ENCODE measurements at regions not wholly inside any gene's neighbourhood (a gene's known extent, or its start where the extent isn't known, plus 50 kb on each side); places are given as distances from the start of the nearest gene placed in this dataset.
"Not testable (repeated sequence)": the region's sequence is repeated elsewhere in the genome, so short reads cannot be mapped to it uniquely, and the experiment has no call there.

DNA sequence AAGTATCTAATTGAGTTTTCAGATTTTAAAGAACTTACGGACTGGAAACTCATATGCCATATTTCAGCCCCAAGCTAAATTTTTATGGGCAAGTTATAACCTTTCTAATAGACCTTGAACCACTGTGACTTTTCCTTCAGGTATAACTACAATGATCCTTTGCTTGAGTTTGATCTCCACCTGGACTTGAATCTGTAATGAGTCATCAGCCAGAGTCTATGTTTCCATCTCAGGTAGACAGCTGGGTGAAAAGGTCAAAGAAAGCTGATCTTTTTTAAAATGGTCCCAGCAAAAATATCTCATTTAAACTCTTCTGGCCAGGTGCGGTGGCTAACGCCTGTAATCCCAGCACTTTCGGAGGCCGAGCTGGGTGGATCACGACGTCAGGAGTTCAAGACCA, 88.4 kb upstream of the SGK1 start:
- no peaks in the 10 kb centered on the region for H3K27me3 Mint-ChIP-seq
- no peak overlapping the region for H3K27ac Mint-ChIP-seq
- no peaks in the 10 kb centered on the region for H3K9me3 Mint-ChIP-seq
- H3K4me3 Mint-ChIP-seq, result no peak overlapping the region
- H3K36me3 Mint-ChIP-seq, result no peaks in the 10 kb centered on the region
- no peak for DNase-seq
- H3K4me1 Mint-ChIP-seq, result peaks cover 9% of the 10 kb centered on the region

DNA sequence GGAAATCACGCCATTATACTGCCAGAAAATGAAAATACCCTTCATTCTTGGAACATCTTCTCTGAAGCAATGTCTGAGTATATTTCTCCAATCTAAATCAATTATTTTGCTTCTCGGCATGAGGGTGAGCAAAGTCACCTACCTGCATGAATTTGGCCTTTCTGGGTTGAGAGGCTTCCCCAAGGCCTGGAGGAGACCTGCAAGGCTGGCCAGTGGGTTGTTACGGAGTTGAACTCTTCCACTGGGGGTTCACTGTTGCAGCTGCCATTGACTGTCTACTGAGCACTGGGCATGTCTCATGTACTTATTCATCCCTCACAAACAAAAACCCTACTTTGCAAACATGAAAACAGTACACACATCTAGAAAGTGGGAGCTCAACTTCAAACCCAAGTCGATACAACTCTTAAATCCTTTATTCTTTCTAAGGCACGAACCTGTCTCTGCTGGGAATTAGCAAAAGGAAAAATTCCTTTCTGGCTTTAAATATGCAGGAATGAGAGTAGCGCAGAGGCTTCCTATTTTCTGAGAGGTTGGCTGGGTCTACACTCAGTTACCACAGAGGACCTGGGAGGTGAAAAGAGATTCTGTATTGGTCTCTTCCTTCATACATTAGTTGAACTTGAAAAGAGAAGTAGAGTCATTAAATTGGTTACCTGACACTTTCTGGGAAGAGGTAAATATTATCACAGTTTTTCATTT, 87.6 kb upstream of the SGK1 start:
- no peaks in the 10 kb centered on the region for H3K9me3 Mint-ChIP-seq
- H3K4me3 Mint-ChIP-seq, result no peak overlapping the region
- no peaks in the 10 kb centered on the region for H3K36me3 Mint-ChIP-seq
- peaks cover 9% of the 10 kb centered on the region for H3K4me1 Mint-ChIP-seq
- no peak overlapping the region for H3K27ac Mint-ChIP-seq
- no peak for DNase-seq
- no peaks in the 10 kb centered on the region for H3K27me3 Mint-ChIP-seq

DNA sequence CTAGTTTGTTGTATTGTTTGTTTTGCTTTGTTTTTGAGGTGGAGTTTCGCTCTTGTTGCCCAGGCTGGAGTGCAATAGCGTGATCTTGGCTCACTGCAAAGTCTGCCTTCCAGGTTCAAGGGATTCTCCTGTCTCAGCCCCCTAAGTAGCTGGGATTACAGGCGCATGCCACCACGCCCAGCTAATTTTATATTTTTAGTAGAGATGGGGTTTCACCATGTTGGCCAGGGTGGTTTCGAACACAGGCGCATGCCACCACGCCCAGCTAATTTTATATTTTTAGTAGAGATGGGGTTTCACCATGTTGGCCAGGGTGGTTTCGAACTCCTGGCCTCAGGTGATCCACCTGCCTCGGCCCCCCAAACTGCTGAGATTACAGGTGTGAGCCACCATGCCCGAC, 85.4 kb upstream of the SGK1 start:
- not testable (repeated sequence) for H3K36me3 Mint-ChIP-seq, H3K4me3 Mint-ChIP-seq, H3K27me3 Mint-ChIP-seq, DNase-seq, H3K9me3 Mint-ChIP-seq, H3K27ac Mint-ChIP-seq
- H3K4me1 Mint-ChIP-seq, result peaks cover 12% of the 10 kb centered on the region

DNA sequence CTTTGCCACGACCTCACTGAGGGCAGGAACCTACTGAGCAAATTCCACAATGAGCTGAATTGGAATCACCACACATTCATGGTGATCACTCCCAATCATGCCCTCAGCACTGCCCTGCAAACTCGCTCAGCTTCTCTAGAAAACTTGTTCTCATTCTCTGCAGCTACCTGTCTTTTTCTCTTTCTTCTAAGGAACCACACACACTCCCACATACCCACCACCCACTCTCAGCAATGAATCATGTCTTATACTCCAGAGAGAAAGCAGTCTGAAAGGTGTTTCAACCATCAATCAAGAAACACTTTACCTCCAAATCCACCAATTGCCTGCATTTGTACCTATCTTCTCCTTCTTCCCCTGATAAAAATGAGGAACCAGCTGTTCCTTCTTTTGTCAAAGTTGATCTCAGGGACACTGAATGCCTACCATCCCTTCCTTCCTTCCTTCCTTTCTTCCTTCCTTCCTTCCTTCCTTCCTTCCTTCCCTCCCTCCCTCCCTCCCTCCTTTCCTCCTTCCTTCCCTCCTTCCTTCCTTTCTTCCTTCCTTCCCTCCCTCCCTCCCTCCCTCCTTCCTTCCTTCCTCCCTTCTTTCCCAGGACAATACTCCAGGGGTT, 84.6 kb upstream of the SGK1 start:
- Mint-ChIP-seq H3K27ac (no peak overlapping the region), H3K4me1 (peaks cover 16% of the 10 kb centered on the region), H3K9me3 (no peaks in the 10 kb centered on the region), H3K27me3 (no peaks in the 10 kb centered on the region), H3K4me3 (no peak overlapping the region), H3K36me3 (no peaks in the 10 kb centered on the region)
- no peak for DNase-seq

DNA sequence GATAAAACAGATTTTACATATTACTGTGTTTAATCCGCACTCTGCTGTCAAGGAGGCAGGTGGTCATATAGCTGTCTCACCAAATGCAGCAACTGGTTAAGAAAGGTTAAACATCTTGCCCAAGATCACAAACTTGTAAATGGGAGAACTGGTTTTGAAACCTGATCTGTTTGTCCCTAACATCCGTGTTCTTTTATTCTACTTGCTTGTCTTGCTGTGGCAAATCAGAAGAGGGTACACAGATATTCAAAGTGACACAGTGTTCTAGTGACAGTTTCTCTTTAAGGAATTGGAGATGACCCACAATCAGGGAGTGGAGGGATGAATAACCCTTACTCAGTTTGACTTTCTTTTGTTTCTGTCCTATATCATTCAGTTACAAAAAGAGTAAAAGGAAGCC, 83.0 kb upstream of the SGK1 start:
- no peak for DNase-seq
- Mint-ChIP-seq H3K4me1 (peaks cover 14% of the 10 kb centered on the region), H3K36me3 (no peaks in the 10 kb centered on the region), H3K9me3 (no peaks in the 10 kb centered on the region), H3K27ac (no peak overlapping the region), H3K4me3 (no peak overlapping the region), H3K27me3 (no peaks in the 10 kb centered on the region)

DNA sequence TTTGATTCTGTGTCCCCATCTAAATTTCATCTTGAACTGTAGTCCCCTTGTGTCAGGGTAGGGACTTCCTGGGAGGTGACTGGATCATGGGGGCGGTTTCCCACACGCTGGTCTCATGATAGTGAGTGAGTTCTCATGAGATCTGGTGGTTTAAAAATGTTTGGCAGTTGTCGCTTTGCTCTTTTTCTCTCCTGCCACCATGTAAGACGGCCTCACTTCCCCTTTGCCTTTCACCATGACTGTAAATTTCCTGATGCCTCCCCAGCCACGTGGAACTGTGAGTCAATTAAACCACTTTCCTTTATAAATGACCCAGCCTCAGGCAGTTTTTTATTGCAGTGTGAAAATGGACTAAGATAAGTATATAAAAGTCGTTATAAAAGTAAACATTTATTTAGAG, 80.5 kb upstream of the SGK1 start:
- H3K4me3 Mint-ChIP-seq, result no peak overlapping the region
- H3K27me3 Mint-ChIP-seq, result no peaks in the 10 kb centered on the region
- H3K4me1 Mint-ChIP-seq, result peaks cover 22% of the 10 kb centered on the region
- DNase-seq, result peak; percentile 17
- H3K27ac Mint-ChIP-seq, result peak overlapping the region; percentile 42
- H3K9me3 Mint-ChIP-seq, result no peaks in the 10 kb centered on the region
- no peaks in the 10 kb centered on the region for H3K36me3 Mint-ChIP-seq

DNA sequence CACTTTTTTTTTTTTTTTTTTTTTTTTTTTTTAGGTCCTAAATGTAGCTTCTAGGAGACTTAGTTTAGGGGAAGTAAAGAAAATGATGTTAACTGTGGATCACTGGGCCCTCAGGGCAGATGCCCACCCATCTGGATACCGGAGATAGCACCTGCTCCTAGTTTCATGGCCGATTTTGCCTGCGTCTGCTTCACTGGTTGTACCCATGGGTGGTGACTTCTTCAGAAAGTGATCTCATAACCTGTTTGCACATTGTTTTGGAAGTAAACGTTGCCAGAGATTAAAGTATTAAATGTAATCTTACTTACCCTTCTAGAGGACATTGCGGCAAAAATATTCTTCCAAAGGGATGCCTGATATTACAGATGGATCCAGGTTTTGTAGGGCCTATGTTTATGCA, 79.8 kb upstream of the SGK1 start:
- Mint-ChIP-seq H3K4me1 (peaks cover 22% of the 10 kb centered on the region), H3K27me3 (no peaks in the 10 kb centered on the region), H3K27ac (no peak overlapping the region), H3K4me3 (no peak overlapping the region), H3K36me3 (no peaks in the 10 kb centered on the region), H3K9me3 (no peaks in the 10 kb centered on the region)
- DNase-seq, result no peak

DNA sequence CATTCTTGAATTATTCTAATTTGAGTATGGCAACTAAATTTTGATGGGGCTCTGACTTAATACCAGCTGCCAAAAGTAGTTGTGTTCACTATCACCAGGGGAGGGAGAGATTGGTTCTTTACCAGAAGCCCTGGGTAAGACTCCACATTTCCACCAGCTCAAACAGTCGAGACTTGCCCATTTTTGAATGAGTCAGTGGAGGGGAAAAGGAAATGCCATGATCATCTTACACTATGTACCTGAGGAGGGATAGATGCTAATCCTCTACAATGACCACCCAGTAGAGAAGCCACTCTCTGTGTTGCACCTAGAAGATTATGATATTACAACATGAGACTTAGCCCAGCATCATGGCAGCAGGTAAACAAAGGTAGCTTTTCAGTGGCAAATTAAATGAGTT, 77.0 kb upstream of the SGK1 start:
- Mint-ChIP-seq H3K4me3 (no peak overlapping the region), H3K27ac (no peak overlapping the region), H3K27me3 (no peaks in the 10 kb centered on the region), H3K36me3 (no peaks in the 10 kb centered on the region), H3K4me1 (peaks cover 16% of the 10 kb centered on the region), H3K9me3 (no peaks in the 10 kb centered on the region)
- DNase-seq, result no peak

DNA sequence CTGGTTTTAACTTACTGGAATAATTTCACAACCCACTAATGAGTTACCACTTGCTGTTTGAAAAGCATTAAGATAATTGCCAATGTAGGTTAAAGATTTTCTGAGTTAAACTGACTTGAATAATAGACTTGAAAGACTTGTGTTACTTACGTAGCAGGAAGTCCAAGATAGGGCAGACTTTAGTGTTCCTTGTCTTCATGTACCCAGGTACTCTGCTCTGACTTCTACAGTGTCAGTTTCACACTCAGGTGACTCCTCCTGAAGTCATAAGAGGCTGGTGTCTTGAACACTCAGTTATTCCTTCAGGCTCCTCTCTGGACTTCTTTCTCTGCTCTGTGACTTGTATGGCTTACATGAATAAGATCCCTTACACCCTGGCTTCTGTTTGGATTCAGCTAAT, 76.3 kb upstream of the SGK1 start:
- no peak for DNase-seq
- Mint-ChIP-seq H3K9me3 (no peaks in the 10 kb centered on the region), H3K36me3 (no peaks in the 10 kb centered on the region), H3K4me1 (peaks cover 16% of the 10 kb centered on the region), H3K27ac (no peak overlapping the region), H3K27me3 (no peaks in the 10 kb centered on the region), H3K4me3 (no peak overlapping the region)

DNA sequence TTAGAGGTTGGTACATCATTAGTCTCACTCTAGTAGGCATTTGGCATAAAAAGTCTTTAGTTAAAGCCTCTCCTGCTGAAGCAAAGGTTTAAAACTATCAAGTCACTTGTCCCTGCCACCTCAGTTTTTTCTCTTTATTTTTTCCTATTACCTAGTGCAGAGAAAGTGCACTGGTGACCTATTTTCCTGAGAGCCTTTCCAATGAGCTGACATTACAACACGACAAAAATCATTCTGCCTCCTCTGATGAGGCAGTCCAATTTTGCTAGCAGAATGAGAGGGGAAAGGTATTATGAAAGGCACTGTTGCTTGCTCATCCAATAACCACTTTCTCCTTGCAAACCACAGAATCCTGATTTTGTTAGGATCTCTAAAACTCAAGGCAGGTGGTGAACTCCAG, 73.3 kb upstream of the SGK1 start:
- H3K36me3 Mint-ChIP-seq, result no peaks in the 10 kb centered on the region
- H3K9me3 Mint-ChIP-seq, result peaks cover under 1% of the 10 kb centered on the region
- no peak for DNase-seq
- no peak overlapping the region for H3K4me3 Mint-ChIP-seq
- H3K27me3 Mint-ChIP-seq, result no peaks in the 10 kb centered on the region
- peaks cover 9% of the 10 kb centered on the region for H3K4me1 Mint-ChIP-seq
- H3K27ac Mint-ChIP-seq, result no peak overlapping the region

DNA sequence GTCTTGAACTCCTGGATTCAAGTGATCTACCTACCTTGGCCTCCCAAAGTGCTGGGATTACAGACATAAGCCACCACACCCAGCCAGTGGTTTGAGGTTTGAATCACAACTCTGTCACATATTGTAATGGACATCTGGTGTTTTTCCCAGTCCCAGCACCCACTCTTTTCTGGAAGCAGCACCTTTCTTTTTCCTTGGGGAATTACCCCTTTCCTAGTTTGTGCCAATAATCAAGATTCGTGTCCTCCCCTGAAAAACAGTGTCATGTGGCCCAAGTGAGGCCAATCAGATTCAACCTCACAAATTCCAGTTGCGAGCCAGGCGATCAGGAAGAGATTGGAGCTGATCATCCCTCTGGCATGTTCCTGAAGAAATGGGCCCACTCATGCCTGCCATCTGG, 71.7 kb upstream of the SGK1 start:
- H3K36me3 Mint-ChIP-seq, result peaks cover 2% of the 10 kb centered on the region
- no peak overlapping the region for H3K4me3 Mint-ChIP-seq
- no peaks in the 10 kb centered on the region for H3K27me3 Mint-ChIP-seq
- H3K27ac Mint-ChIP-seq, result no peak overlapping the region
- H3K9me3 Mint-ChIP-seq, result peaks cover 4% of the 10 kb centered on the region
- peaks cover 3% of the 10 kb centered on the region for H3K4me1 Mint-ChIP-seq
- DNase-seq, result no peak

DNA sequence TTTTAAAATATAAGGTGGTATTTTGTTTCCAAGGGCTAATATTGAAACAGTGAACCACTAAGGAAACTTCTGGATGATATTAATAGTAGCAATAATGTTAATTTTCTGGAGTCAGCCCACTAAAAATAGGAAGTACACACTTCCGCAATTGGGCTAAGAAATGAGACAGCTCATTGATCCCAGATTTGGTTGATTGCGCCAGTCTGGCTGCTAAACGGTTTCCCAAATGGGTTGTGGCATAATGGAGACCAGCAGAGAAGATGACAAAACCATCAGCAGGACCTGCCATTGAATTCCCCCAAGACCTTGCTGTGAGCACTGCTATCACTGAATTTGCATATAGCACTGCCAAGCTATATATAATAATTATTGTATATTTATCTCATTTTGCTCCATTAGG, 71.2 kb upstream of the SGK1 start:
- no peaks in the 10 kb centered on the region for H3K27me3 Mint-ChIP-seq
- no peak overlapping the region for H3K27ac Mint-ChIP-seq
- H3K9me3 Mint-ChIP-seq, result peaks cover 4% of the 10 kb centered on the region
- H3K36me3 Mint-ChIP-seq, result peaks cover 2% of the 10 kb centered on the region
- H3K4me1 Mint-ChIP-seq, result no peaks in the 10 kb centered on the region
- H3K4me3 Mint-ChIP-seq, result no peak overlapping the region
- DNase-seq, result no peak

DNA sequence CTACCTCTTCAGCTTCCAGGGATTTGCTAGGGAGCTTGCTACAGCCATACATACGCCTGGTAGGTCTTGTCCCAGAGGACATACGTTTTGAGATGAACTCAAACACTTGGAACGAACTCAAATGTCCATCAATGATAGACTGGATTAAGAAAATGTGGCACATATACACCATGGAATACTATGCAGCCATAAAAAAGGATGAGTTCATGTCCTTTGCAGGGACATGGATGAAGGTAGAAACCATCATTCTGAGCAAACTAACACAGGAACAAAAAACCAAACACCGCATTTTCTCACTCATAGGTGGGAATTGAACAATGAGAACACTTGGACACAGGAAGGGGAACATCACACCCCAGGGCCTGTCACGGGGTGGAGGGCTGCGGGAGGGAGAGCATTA, 68.6 kb upstream of the SGK1 start:
- not testable (repeated sequence) for H3K4me3 Mint-ChIP-seq, H3K4me1 Mint-ChIP-seq, H3K27me3 Mint-ChIP-seq, H3K9me3 Mint-ChIP-seq, H3K36me3 Mint-ChIP-seq, DNase-seq, H3K27ac Mint-ChIP-seq

DNA sequence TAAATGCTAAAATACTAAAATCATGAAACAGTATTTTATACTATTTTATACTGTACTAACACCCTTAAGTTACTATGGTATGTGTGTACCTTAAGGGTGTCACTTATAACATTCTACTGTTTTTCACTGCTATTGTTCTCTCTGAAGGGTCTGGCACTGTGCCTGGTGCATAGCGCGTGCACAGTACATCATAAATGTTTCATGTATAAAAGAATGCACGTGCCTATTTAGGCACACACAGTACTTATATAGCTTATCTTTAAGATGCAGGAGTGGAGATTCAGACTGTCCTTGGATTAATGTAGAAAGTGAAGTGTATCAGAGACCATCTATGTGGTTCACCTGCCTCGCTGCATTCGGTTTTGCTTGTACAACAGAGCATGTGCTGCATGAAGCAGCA, 64.0 kb upstream of the SGK1 start:
- Mint-ChIP-seq H3K4me3 (no peak overlapping the region), H3K27me3 (no peaks in the 10 kb centered on the region), H3K9me3 (peaks cover 6% of the 10 kb centered on the region), H3K36me3 (peaks cover 2% of the 10 kb centered on the region), H3K27ac (no peak overlapping the region), H3K4me1 (peaks cover 21% of the 10 kb centered on the region)
- no peak for DNase-seq

DNA sequence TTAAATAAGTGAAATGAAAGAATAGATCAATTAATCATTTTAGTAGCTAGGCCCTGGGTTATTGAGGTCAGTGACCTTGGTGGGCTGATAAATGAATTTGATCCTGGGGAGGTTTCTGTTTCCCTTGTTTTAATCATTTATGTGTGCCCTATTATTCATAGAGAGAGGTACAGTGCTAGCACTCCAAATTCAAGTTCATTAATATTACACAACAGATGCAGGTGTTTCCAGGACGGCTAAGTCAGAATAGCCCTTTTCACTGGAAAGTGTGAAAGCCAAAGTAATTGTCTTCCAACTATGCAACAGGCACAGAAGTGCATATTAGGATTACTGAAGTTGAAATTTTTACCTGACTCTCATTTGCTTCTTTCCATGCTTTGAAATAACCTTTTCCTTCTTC, 61.7 kb upstream of the SGK1 start:
- H3K27me3 Mint-ChIP-seq, result no peaks in the 10 kb centered on the region
- no peak overlapping the region for H3K4me3 Mint-ChIP-seq
- peaks cover 26% of the 10 kb centered on the region for H3K4me1 Mint-ChIP-seq
- no peaks in the 10 kb centered on the region for H3K36me3 Mint-ChIP-seq
- DNase-seq, result no peak
- peak overlapping the region; percentile 90 for H3K27ac Mint-ChIP-seq
- peaks cover 3% of the 10 kb centered on the region for H3K9me3 Mint-ChIP-seq

DNA sequence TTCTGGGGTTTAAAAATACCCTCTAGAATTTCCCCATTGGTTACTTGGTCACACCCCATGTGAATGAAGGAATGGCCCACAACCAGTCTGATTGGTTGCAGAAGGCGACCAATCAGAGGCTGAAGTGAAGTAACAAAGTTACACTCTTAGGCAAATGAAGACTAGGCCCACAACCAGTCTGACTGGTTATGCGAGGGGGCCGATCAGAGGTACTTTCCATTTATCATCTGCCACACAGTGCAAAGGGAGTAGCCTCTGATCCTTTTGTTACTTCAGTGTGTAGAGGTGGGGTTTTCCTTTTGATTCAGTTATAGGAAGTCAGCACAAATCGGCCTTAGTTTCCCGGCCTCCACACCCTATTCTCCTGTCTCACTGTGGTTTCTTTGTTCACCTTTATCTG, 61.2 kb upstream of the SGK1 start:
- Mint-ChIP-seq H3K36me3 (no peaks in the 10 kb centered on the region), H3K4me3 (no peak overlapping the region), H3K27me3 (no peaks in the 10 kb centered on the region), H3K9me3 (peaks cover 3% of the 10 kb centered on the region), H3K27ac (peak overlapping the region; percentile 90), H3K4me1 (peaks cover 26% of the 10 kb centered on the region)
- DNase-seq, result peak; percentile 59
